IPS-18a (cell line): ENCODE measurements at regions not wholly inside any gene's neighbourhood (a gene's known extent, or its start where the extent isn't known, plus 50 kb on each side); places are given as distances from the start of the nearest gene placed in this dataset.
"Not testable (repeated sequence)": the region's sequence is repeated elsewhere in the genome, so short reads cannot be mapped to it uniquely, and the experiment has no call there.

ENCODE experiments used
- H3K27ac ChIP-seq: one replicate; pipeline ENCODE4 v1.5.1; 2013; ENCODE audit warnings: low read length
- H3K27me3 ChIP-seq: one replicate; pipeline ENCODE4 v1.6.1; 2013; ENCODE audit warnings: mild to moderate bottlenecking, low read length; ENCODE audit not compliant: control insufficient read depth, insufficient read depth
- H3K36me3 ChIP-seq: one replicate; pipeline ENCODE4 v1.6.1; 2013; ENCODE audit warnings: low read depth, low read length; ENCODE audit not compliant: control insufficient read depth
- H3K4me1 ChIP-seq: one replicate; pipeline ENCODE4 v1.6.1; 2013; ENCODE audit warnings: low read depth, low read length; ENCODE audit not compliant: control insufficient read depth
- H3K4me3 ChIP-seq: one replicate; pipeline ENCODE4 v1.5.1; 2013; ENCODE audit warnings: low read length
- H3K9ac ChIP-seq: one replicate; pipeline ENCODE4 v1.6.1; 2013; ENCODE audit warnings: mild to moderate bottlenecking, low read length, moderate library complexity
- H3K9me3 ChIP-seq: one replicate; pipeline ENCODE4 v1.6.1; 2013; ENCODE audit warnings: low read depth, low read length; ENCODE audit not compliant: control insufficient read depth

GRCh38 chr6:27795697-27796494 is 116.3 kb downstream of the OR2B2 start:
- Histone ChIP-seq H3K9ac (no peak overlapping the region), H3K27ac (no peak overlapping the region), H3K4me1 (peaks cover 2% of the 10 kb centered on the region), H3K4me3 (no peak overlapping the region), H3K36me3 (no peaks in the 10 kb centered on the region), H3K27me3 (no peaks in the 10 kb centered on the region), H3K9me3 (no peaks in the 10 kb centered on the region)

- Histone ChIP-seq H3K9ac (peak overlapping the region; percentile 74), H3K36me3 (no peaks in the 10 kb centered on the region), H3K4me3 (peak overlapping the region; percentile 83), H3K27ac (no peak overlapping the region), H3K4me1 (peaks cover 2% of the 10 kb centered on the region), H3K9me3 (no peaks in the 10 kb centered on the region), H3K27me3 (no peaks in the 10 kb centered on the region)
Observed at GRCh38 chr6:27791182-27791943, 120.8 kb downstream of the OR2B2 start.

GRCh38 chr6:27788376-27788775 is 123.8 kb downstream of the OR2B2 start:
- H3K4me3 ChIP-seq, H3K9ac ChIP-seq, H3K9me3 ChIP-seq, H3K27ac ChIP-seq, H3K4me1 ChIP-seq, H3K36me3 ChIP-seq, H3K27me3 ChIP-seq: not testable (repeated sequence)

- Histone ChIP-seq H3K27ac (no peak overlapping the region), H3K9me3 (no peaks in the 10 kb centered on the region), H3K27me3 (peaks cover 2% of the 10 kb centered on the region), H3K9ac (no peak overlapping the region), H3K36me3 (no peaks in the 10 kb centered on the region), H3K4me3 (no peak overlapping the region), H3K4me1 (no peaks in the 10 kb centered on the region)
Observed at GRCh38 chr6:27786048-27786447, 126.1 kb downstream of the OR2B2 start.

GRCh38 chr6:27785294-27785693 is 126.9 kb downstream of the OR2B2 start:
- Histone ChIP-seq H3K4me1 (no peaks in the 10 kb centered on the region), H3K9me3 (no peaks in the 10 kb centered on the region), H3K27ac (no peak overlapping the region), H3K36me3 (no peaks in the 10 kb centered on the region), H3K9ac (no peak overlapping the region), H3K27me3 (peaks cover 4% of the 10 kb centered on the region), H3K4me3 (no peak overlapping the region)

GRCh38 chr6:27782748-27783147 is 129.4 kb downstream of the OR2B2 start:
- H3K9me3 ChIP-seq, result no peaks in the 10 kb centered on the region
- H3K9ac ChIP-seq, result no peak overlapping the region
- H3K27ac ChIP-seq, result no peak overlapping the region

GRCh38 chr6:27778625-27779417 is 133.4 kb downstream of the OR2B2 start:
- H3K9ac ChIP-seq, result no peak overlapping the region
- peaks cover 13% of the 10 kb centered on the region for H3K27me3 ChIP-seq
- H3K36me3 ChIP-seq, result no peaks in the 10 kb centered on the region
- no peak overlapping the region for H3K27ac ChIP-seq
- H3K4me3 ChIP-seq, result no peak overlapping the region
- H3K4me1 ChIP-seq, result no peaks in the 10 kb centered on the region
- no peaks in the 10 kb centered on the region for H3K9me3 ChIP-seq

More at GRCh38 chr6:27782748-27783147, 129.4 kb downstream of the OR2B2 start:
- Histone ChIP-seq H3K36me3 (no peaks in the 10 kb centered on the region), H3K4me3 (no peak overlapping the region), H3K27me3 (peaks cover 4% of the 10 kb centered on the region), H3K4me1 (no peaks in the 10 kb centered on the region)

- H3K36me3 ChIP-seq, result no peaks in the 10 kb centered on the region
- no peak overlapping the region for H3K27ac ChIP-seq
- peak overlapping the region; percentile 38 for H3K9ac ChIP-seq
- H3K4me3 ChIP-seq, result peak overlapping the region; percentile 25
- no peaks in the 10 kb centered on the region for H3K9me3 ChIP-seq
- peaks cover 23% of the 10 kb centered on the region for H3K27me3 ChIP-seq
- H3K4me1 ChIP-seq, result peaks cover 1% of the 10 kb centered on the region
Observed at GRCh38 chr6:27777614-27778355, 134.4 kb downstream of the OR2B2 start.

- H3K27me3 ChIP-seq, result peaks cover 30% of the 10 kb centered on the region
- H3K27ac ChIP-seq, result no peak overlapping the region
- H3K4me3 ChIP-seq, result peak overlapping the region; percentile 25
- H3K9me3 ChIP-seq, result no peaks in the 10 kb centered on the region
- no peaks in the 10 kb centered on the region for H3K36me3 ChIP-seq
- peaks cover 6% of the 10 kb centered on the region for H3K4me1 ChIP-seq
- no peak overlapping the region for H3K9ac ChIP-seq
Observed at GRCh38 chr6:27777126-27777525, 135.1 kb downstream of the OR2B2 start.

- no peak overlapping the region for H3K9ac ChIP-seq
- no peaks in the 10 kb centered on the region for H3K9me3 ChIP-seq
- peaks cover 36% of the 10 kb centered on the region for H3K27me3 ChIP-seq
- H3K36me3 ChIP-seq, result no peaks in the 10 kb centered on the region
- H3K4me3 ChIP-seq, result no peak overlapping the region
- H3K27ac ChIP-seq, result no peak overlapping the region
- H3K4me1 ChIP-seq, result peaks cover 12% of the 10 kb centered on the region
Observed at GRCh38 chr6:27776504-27776903, 135.7 kb downstream of the OR2B2 start.

GRCh38 chr6:27775796-27776184 is 136.4 kb downstream of the OR2B2 start:
- H3K9me3 ChIP-seq, result no peaks in the 10 kb centered on the region
- H3K36me3 ChIP-seq, result no peaks in the 10 kb centered on the region
- peaks cover 39% of the 10 kb centered on the region for H3K27me3 ChIP-seq
- H3K9ac ChIP-seq, result no peak overlapping the region
- peaks cover 19% of the 10 kb centered on the region for H3K4me1 ChIP-seq
- no peak overlapping the region for H3K27ac ChIP-seq
- H3K4me3 ChIP-seq, result no peak overlapping the region
